Neuronal stem cell (in vitro differentiated cells): ENCODE measurements at regions not wholly inside any gene's neighbourhood (a gene's known extent, or its start where the extent isn't known, plus 50 kb on each side); places are given as distances from the start of the nearest gene placed in this dataset.

ENCODE experiments used
- DNase-seq: peaks from one replicate; pipeline ENCODE4 v3.0.0-alpha.2; 2013; ENCODE audit warnings: low spot score
- H2AFZ ChIP-seq: one replicate; pipeline ENCODE4 v1.6.1; 2013; ENCODE audit warnings: mild to moderate bottlenecking, low read length, inconsistent platforms
- H2AK5ac ChIP-seq: 2 replicates; pipeline ENCODE4 v1.6.1; 2013; ENCODE audit warnings: low read depth, mild to moderate bottlenecking, inconsistent platforms, low read length, moderate library complexity, mixed read lengths
- H2BK120ac ChIP-seq: 2 replicates; pipeline ENCODE4 v1.6.1; 2013; ENCODE audit warnings: low read depth, mild to moderate bottlenecking, inconsistent platforms, low read length, moderate library complexity, mixed read lengths
- H2BK12ac ChIP-seq: one replicate; pipeline ENCODE4 v1.6.1; 2013; ENCODE audit warnings: low read length, inconsistent platforms
- H2BK15ac ChIP-seq: 2 replicates; pipeline ENCODE4 v1.6.1; 2013; ENCODE audit warnings: mild to moderate bottlenecking, low read length, inconsistent platforms, mixed read lengths
- H2BK5ac ChIP-seq: one replicate; pipeline ENCODE4 v1.6.1; 2013; ENCODE audit warnings: inconsistent platforms, mild to moderate bottlenecking, low read length, moderate library complexity
- H3K14ac ChIP-seq: one replicate; pipeline ENCODE4 v1.6.1; 2013; ENCODE audit warnings: low read length, inconsistent platforms
- H3K18ac ChIP-seq: 2 replicates; pipeline ENCODE4 v1.6.1; 2013; ENCODE audit warnings: low read length, inconsistent platforms
- H3K23ac ChIP-seq: 2 replicates; pipeline ENCODE4 v1.6.1; 2013; ENCODE audit warnings: low read depth, mild to moderate bottlenecking, mixed read lengths, low read length, inconsistent platforms; ENCODE audit not compliant: poor library complexity
- H3K27ac ChIP-seq: replicated peaks from 3 replicates; pipeline ENCODE4 v1.5.1; 2013; ENCODE audit warnings: low read length, inconsistent platforms
- H3K27me3 ChIP-seq, 3 experiments: 2 replicates each; pipeline ENCODE4 v1.6.1; 2013; ENCODE audit warnings: low read length in 3 of 3, mild to moderate bottlenecking in 2 of 3, inconsistent platforms in 1 of 3, low read depth in 1 of 3, mixed read lengths in 1 of 3, moderate library complexity in 1 of 3; ENCODE audit not compliant: control insufficient read depth in 3 of 3, insufficient read depth in 3 of 3
- H3K36me3 ChIP-seq, 2 donors: replicated peaks in 1 of 2; 2 replicates each; pipeline ENCODE4 v1.6.1; 2013; ENCODE audit warnings: low read length in 2 of 2; ENCODE audit not compliant: control insufficient read depth in 2 of 2, insufficient read depth in 2 of 2
- H3K4ac ChIP-seq: 2 replicates; pipeline ENCODE4 v1.6.1; 2013; ENCODE audit warnings: inconsistent platforms, mild to moderate bottlenecking, low read length, moderate library complexity
- H3K4me1 ChIP-seq, 2 donors: 1 replicate in 1 of 2; 2 replicates in 1 of 2; pipeline ENCODE4 v1.6.1; 2013; ENCODE audit warnings: low read length in 2 of 2, low read depth in 1 of 2; ENCODE audit not compliant: control insufficient read depth in 2 of 2, insufficient read depth in 1 of 2
- H3K4me2 ChIP-seq: one replicate; pipeline ENCODE4 v1.6.1; 2013; ENCODE audit warnings: mild to moderate bottlenecking, low read length, inconsistent platforms; ENCODE audit not compliant: insufficient read depth, poor library complexity, severe bottlenecking
- H3K4me3 ChIP-seq, 2 donors: 2 replicates each; pipeline ENCODE4 v1.5.1; 2013; ENCODE audit warnings: low read length in 2 of 2, mild to moderate bottlenecking in 2 of 2, inconsistent platforms in 1 of 2, moderate library complexity in 1 of 2
- H3K79me1 ChIP-seq: one replicate; pipeline ENCODE4 v1.6.1; 2013; ENCODE audit warnings: low read depth, mild to moderate bottlenecking, inconsistent platforms, low read length, moderate library complexity
- H3K9ac ChIP-seq: one replicate; pipeline ENCODE4 v1.6.1; 2013; ENCODE audit warnings: mild to moderate bottlenecking, low read depth, low read length, inconsistent platforms; ENCODE audit not compliant: poor library complexity
- H3K9me3 ChIP-seq, 2 donors: replicated peaks in 1 of 2; 2 replicates each; pipeline versions ENCODE3 to v1.6.1; 2013; ENCODE audit warnings: low read length in 2 of 2, mild to moderate bottlenecking in 2 of 2, inconsistent platforms in 1 of 2, low read depth in 1 of 2, mixed read lengths in 1 of 2, moderate library complexity in 1 of 2; ENCODE audit not compliant: control insufficient read depth in 2 of 2, insufficient read depth in 1 of 2
- H4K8ac ChIP-seq: one replicate; pipeline ENCODE4 v1.6.1; 2013; ENCODE audit warnings: low read depth, mild to moderate bottlenecking, inconsistent platforms, low read length, moderate library complexity
- H4K91ac ChIP-seq: one replicate; pipeline ENCODE4 v1.6.1; 2013; ENCODE audit warnings: low read length, low read depth, mild to moderate bottlenecking, inconsistent platforms; ENCODE audit not compliant: poor library complexity
- WGBS, 2 donors: extraction: QIAGEN DNeasy Blood & Tissue Kit; methylation state at CpG; one replicate each; pipeline ENCODE4 v1.1.7; 2013; ENCODE audit warnings: missing lambda C conversion rate in 2 of 2, mixed read lengths in 1 of 2; ENCODE audit not compliant: insufficient read length in 2 of 2, insufficient replicate concordance in 1 of 2; ENCODE audit errors: extremely low coverage in 2 of 2; 5-methylcytosine and 5-hydroxymethylcytosine counted together

DNA sequence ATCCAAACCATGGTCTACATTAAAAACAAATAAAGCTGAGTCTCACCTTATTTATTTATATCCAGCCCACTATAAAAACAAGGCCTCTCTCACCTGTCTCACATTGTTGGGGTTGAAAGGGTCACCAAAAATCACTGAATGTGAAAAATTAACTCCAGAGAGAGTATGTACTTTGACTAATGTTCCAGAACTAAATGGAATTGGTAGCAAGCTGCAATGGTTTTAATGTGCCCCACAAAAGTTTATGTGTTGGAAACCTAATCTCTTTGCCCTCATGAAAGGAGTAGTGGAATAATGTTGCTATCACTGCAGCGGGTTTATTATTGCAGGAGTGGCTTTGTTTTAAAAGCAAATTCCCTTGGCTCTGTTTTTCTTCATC is 230.3 kb downstream of the LTN1 start:
- Histone ChIP-seq H3K4ac (no peak overlapping the region), H2BK12ac (no peak overlapping the region), H3K9ac (no peak overlapping the region), H3K4me2 (no peak overlapping the region), H4K8ac (no peak overlapping the region), H2AFZ (no peak overlapping the region), H3K9me3 (no peaks in the 10 kb centered on the region), H3K36me3 (no peaks in the 10 kb centered on the region), H3K4me3 (no peak overlapping the region), H4K91ac (no peak overlapping the region), H2BK120ac (no peak overlapping the region), H2BK5ac (no peak overlapping the region), H3K14ac (no peak overlapping the region), H2BK15ac (no peak overlapping the region), H2AK5ac (no peak overlapping the region), H3K27me3 (no peaks in the 10 kb centered on the region), H3K27ac (no peak overlapping the region), H3K4me1 (no peaks in the 10 kb centered on the region), H3K79me1 (no peaks in the 10 kb centered on the region), H3K23ac (no peak overlapping the region), H3K18ac (no peak overlapping the region)
- WGBS, 2 donors: no CpG with 5 or more reads among the region's 1 CpG
- DNase-seq: no peak

- no peak overlapping the region for H3K23ac ChIP-seq
- no peak overlapping the region for H2BK12ac ChIP-seq
- no peak overlapping the region for H3K14ac ChIP-seq
- no peak overlapping the region for H3K4me3 ChIP-seq
- no peak overlapping the region for H3K27ac ChIP-seq
- no peaks in the 10 kb centered on the region for H3K9me3 ChIP-seq
- H3K4me2 ChIP-seq: no peak overlapping the region
- no peak overlapping the region for H3K4ac ChIP-seq
- H4K91ac ChIP-seq: no peak overlapping the region
- H3K27me3 ChIP-seq: no peaks in the 10 kb centered on the region
- H2AK5ac ChIP-seq: no peak overlapping the region
- no peak for DNase-seq
- H3K36me3 ChIP-seq: no peaks in the 10 kb centered on the region
- no CpG with 5 or more reads among the region's 3 CpGs for WGBS, 2 donors
- H4K8ac ChIP-seq: no peak overlapping the region
- H3K4me1 ChIP-seq: no peaks in the 10 kb centered on the region
- H2BK15ac ChIP-seq: no peak overlapping the region
- H2BK120ac ChIP-seq: no peak overlapping the region
- no peak overlapping the region for H2AFZ ChIP-seq
- no peaks in the 10 kb centered on the region for H3K79me1 ChIP-seq
- H2BK5ac ChIP-seq: no peak overlapping the region
- H3K18ac ChIP-seq: no peak overlapping the region
- no peak overlapping the region for H3K9ac ChIP-seq
Observed at GRCh38 chr21:28761674-28762356, 230.9 kb downstream of the LTN1 start.

DNA sequence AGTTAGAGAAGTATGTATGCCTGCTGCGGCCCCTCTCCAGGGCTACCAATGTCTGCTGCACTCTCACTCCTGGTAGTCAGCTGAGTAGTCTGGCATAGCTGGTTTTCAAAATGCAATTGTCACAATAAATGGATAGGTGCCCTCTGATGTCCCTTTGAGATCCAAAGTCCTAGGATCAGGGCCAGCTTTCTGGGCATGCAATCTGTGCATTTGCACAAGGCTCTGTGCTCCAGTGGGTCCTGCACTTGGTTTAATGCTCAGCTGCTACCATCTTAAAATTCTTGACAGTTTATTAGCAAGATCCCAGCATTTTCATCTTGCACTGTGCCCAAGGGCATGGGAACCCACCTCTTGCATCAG is 233.8 kb downstream of the LTN1 start:
- no peaks in the 10 kb centered on the region for H3K79me1 ChIP-seq
- no CpG with 5 or more reads among the region's 1 CpG for WGBS, 2 donors
- no peak overlapping the region for H2AK5ac ChIP-seq
- H2BK15ac ChIP-seq: no peak overlapping the region
- no peak overlapping the region for H4K8ac ChIP-seq
- no peak overlapping the region for H4K91ac ChIP-seq
- H3K18ac ChIP-seq: no peak overlapping the region
- H3K4ac ChIP-seq: no peak overlapping the region
- no peak overlapping the region for H3K27ac ChIP-seq
- no peaks in the 10 kb centered on the region for H3K27me3 ChIP-seq
- no peaks in the 10 kb centered on the region for H3K9me3 ChIP-seq
- H3K36me3 ChIP-seq: no peaks in the 10 kb centered on the region
- H3K9ac ChIP-seq: no peak overlapping the region
- no peak overlapping the region for H2BK5ac ChIP-seq
- no peak overlapping the region for H2BK120ac ChIP-seq
- H3K4me1 ChIP-seq: peaks cover 0 to 5% of the 10 kb centered on the region in 2 donors
- H3K23ac ChIP-seq: no peak overlapping the region
- no peak for DNase-seq
- H2AFZ ChIP-seq: no peak overlapping the region
- no peak overlapping the region for H3K4me3 ChIP-seq
- no peak overlapping the region for H2BK12ac ChIP-seq
- H3K4me2 ChIP-seq: no peak overlapping the region
- H3K14ac ChIP-seq: no peak overlapping the region

DNA sequence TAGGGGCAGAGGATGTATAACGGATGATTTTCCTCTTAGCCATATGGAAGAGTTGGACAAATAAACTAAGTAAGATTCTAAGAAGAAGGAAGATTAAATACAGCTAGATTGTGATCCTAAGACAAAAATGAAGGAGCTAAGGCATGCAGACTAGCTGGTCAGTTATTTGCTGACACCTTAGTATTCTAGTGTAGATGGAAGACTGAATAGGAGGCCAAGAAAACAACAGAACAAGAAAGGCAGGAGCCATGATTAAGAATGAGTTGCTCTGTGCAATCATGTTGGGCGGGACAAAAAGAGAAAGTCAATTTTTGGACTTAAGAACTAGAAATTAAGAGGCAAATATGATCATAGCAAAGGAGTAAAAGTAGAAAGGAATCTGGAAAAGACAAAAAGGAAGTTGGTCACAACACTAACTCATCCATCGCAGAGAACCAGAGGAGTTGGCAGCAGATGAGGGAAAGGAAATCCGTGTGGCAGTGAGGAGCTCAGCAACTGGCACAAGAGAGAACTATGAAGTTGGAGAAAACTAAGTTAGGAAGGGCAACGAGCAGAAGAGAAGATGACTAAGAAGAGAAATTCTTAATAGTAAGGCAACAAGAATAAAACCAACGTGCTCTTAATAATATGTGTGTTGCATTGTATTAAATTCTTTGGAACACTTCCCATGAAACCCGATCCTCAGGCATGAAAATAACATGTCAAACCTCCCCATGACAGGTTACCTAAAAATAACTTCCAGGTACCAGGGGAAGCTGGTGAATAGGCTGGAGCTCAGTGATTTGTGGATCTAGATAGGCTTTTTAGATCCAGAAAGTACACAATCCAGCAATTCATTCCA is 234.4 kb downstream of the LTN1 start:
- no peaks in the 10 kb centered on the region for H3K27me3 ChIP-seq
- H3K23ac ChIP-seq: no peak overlapping the region
- no peak overlapping the region for H2BK120ac ChIP-seq
- no peak overlapping the region for H3K27ac ChIP-seq
- no peak overlapping the region for H3K14ac ChIP-seq
- no peak overlapping the region for H2BK12ac ChIP-seq
- H3K4me1 ChIP-seq: peaks cover 0 to 5% of the 10 kb centered on the region in 2 donors
- no CpG with 5 or more reads among the region's 7 CpGs for WGBS, 2 donors
- no peak overlapping the region for H2BK15ac ChIP-seq
- no peak overlapping the region for H3K4me2 ChIP-seq
- no peak overlapping the region for H2AK5ac ChIP-seq
- H3K4me3 ChIP-seq: no peak overlapping the region
- no peak overlapping the region for H3K18ac ChIP-seq
- H3K9me3 ChIP-seq: no peaks in the 10 kb centered on the region
- no peak overlapping the region for H2BK5ac ChIP-seq
- no peaks in the 10 kb centered on the region for H3K36me3 ChIP-seq
- no peak overlapping the region for H4K91ac ChIP-seq
- no peak overlapping the region for H3K4ac ChIP-seq
- DNase-seq: no peak
- no peak overlapping the region for H2AFZ ChIP-seq
- no peak overlapping the region for H4K8ac ChIP-seq
- no peaks in the 10 kb centered on the region for H3K79me1 ChIP-seq
- H3K9ac ChIP-seq: no peak overlapping the region
